H1 (cell line): ENCODE measurements at regions not wholly inside any gene's neighbourhood (a gene's known extent, or its start where the extent isn't known, plus 50 kb on each side); places are given as distances from the start of the nearest gene placed in this dataset.

Experiments used
- EZH2 ChIP-seq: fragments of 200-600 bp; sonication (generic); IDR thresholded peaks from 2 replicates; pipeline ENCODE4 v1.7.1; 2012; ENCODE audit warnings: low read depth, mild to moderate bottlenecking, moderate library complexity, low read length, inconsistent platforms; ENCODE audit not compliant: severe bottlenecking
- POLR2A ChIP-seq, 2 experiments: IDR thresholded peaks; 1 replicate in 1 of 2; 2 replicates in 1 of 2; pipeline ENCODE4 v1.6.1; 2011; ENCODE audit warnings: low read depth in 2 of 2, low read length in 2 of 2, mild to moderate bottlenecking in 2 of 2; ENCODE audit errors: control extremely low read depth in 1 of 2
- RAD21 ChIP-seq, 2 experiments: IDR thresholded peaks in 1 of 2; conservative IDR thresholded peaks in 1 of 2; 2 replicates each; pipeline ENCODE4 v1.6.1; 2011; ENCODE audit warnings: low read depth in 2 of 2, low read length in 2 of 2, improper control_type of control experiment in 1 of 2, inconsistent platforms in 1 of 2, mild to moderate bottlenecking in 1 of 2, moderate library complexity in 1 of 2
- SP1 ChIP-seq: IDR thresholded peaks from 2 replicates; pipeline ENCODE4 v1.6.1; 2011; ENCODE audit warnings: low read depth, low read length

GRCh38 chr1:199970125-199970524 is 57.4 kb upstream of the NR5A2 start:
- TF ChIP-seq POLR2A (IDR thresholded peaks at IDR 0.05; ENCODE audit: control extremely low read depth in 1 of 2, low read depth in 2 of 2, low read length in 2 of 2) (no peak), RAD21 (IDR thresholded peaks at IDR 0.05 in 1 of 2, conservative IDR thresholded peaks at IDR 0.05 in 1 of 2; ENCODE audit: low read depth in 2 of 2, low read length in 2 of 2) (no peak), SP1 (no peak), EZH2 (no peak)
